ENCODE measurements at regions not wholly inside any gene's neighbourhood (a gene's known extent, or its start where the extent isn't known, plus 50 kb on each side); places are given as distances from the start of the nearest gene placed in this dataset.

GRCh38 chr5:30183795-30184194, 1009.7 kb upstream of the CDH6 start:
- TF ChIP-seq CTCF (IDR thresholded peaks at IDR 0.05) = no peak
- POLR2A ChIA-PET = no interaction called here
- H3K27ac Mint-ChIP-seq = no peak overlapping the region
- intact Hi-C loops (cut with micrococcal nuclease) = no loop called here
- H3K36me3 Mint-ChIP-seq (ENCODE audit: low read depth) = no peaks in the 10 kb centered on the region
- no peaks in the 10 kb centered on the region for H3K27me3 Mint-ChIP-seq
- CTCF ChIA-PET = no interaction called here
- no peak for ATAC-seq
- DNase-seq = no peak
- H3K4me3 Mint-ChIP-seq = no peak overlapping the region
- H3K4me1 Mint-ChIP-seq (ENCODE audit: low read depth) = no peaks in the 10 kb centered on the region
- H3K9me3 Mint-ChIP-seq = peaks cover 5% of the 10 kb centered on the region

- Mint-ChIP-seq H3K4me3 (no peak overlapping the region), H3K9me3 (peaks cover 4% of the 10 kb centered on the region), H3K4me1 (ENCODE audit: low read depth) (no peaks in the 10 kb centered on the region), H3K36me3 (ENCODE audit: low read depth) (no peaks in the 10 kb centered on the region), H3K27me3 (no peaks in the 10 kb centered on the region), H3K27ac (no peak overlapping the region)
- POLR2A ChIA-PET = no interaction called here
- ATAC-seq (no peak), DNase-seq (no peak)
- TF ChIP-seq CTCF (IDR thresholded peaks at IDR 0.05) = no peak
- intact Hi-C loops (cut with micrococcal nuclease) = no loop called here
- CTCF ChIA-PET = no interaction called here
Observed at GRCh38 chr5:30156156-30156555, 1037.3 kb upstream of the CDH6 start.

DNA sequence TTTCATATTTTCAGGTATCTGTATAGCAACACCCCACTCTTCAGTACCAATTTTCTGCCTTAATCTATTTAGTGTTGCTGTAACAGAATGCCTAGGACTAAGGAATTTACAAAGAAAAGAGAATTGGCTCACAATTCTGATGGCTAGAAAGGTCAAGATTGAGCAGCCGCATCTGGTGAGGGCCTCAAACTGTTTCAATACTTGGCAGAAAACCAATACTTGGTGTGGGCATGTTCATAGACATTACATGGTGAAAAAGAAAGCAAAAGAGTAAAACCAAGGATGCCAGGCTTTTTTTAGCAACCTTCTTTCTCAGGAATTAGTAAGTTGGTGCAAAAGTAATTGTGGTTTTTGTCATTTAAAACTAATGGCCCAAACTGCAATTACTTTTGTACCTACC, 1041.1 kb upstream of the CDH6 start:
- H3K27me3 Mint-ChIP-seq = no peaks in the 10 kb centered on the region
- POLR2A ChIA-PET = no interaction called here

GRCh38 chr5:30150231-30150630, 1043.3 kb upstream of the CDH6 start:
- intact Hi-C loops (cut with micrococcal nuclease) = no loop called here
- H3K9me3 Mint-ChIP-seq = peaks cover 2% of the 10 kb centered on the region
- H3K4me1 Mint-ChIP-seq (ENCODE audit: low read depth) = no peaks in the 10 kb centered on the region
- no peaks in the 10 kb centered on the region for H3K36me3 Mint-ChIP-seq (ENCODE audit: low read depth)
- H3K4me3 Mint-ChIP-seq = no peak overlapping the region
- no peaks in the 10 kb centered on the region for H3K27me3 Mint-ChIP-seq
- CTCF ChIA-PET = interaction anchor here (0.6 kb wide), 1 partner anchor 330 kb away, joined by 3 read pairs; no protein-coding TSS in a partner anchor
- DNase-seq = no peak
- TF ChIP-seq CTCF (IDR thresholded peaks at IDR 0.05) = no peak
- H3K27ac Mint-ChIP-seq = no peak overlapping the region
- no peak for ATAC-seq
- POLR2A ChIA-PET = no interaction called here

More for the DNA sequence above, 1041.1 kb upstream of the CDH6 start:
- intact Hi-C loops (cut with micrococcal nuclease) = no loop called here
- CTCF ChIA-PET = no interaction called here
- Mint-ChIP-seq H3K36me3 (ENCODE audit: low read depth) (no peaks in the 10 kb centered on the region), H3K27ac (no peak overlapping the region), H3K4me3 (no peak overlapping the region), H3K9me3 (peaks cover 2% of the 10 kb centered on the region), H3K4me1 (ENCODE audit: low read depth) (no peaks in the 10 kb centered on the region)
- ATAC-seq (no peak), DNase-seq (no peak)
- no peak for TF ChIP-seq CTCF (IDR thresholded peaks at IDR 0.05)

GRCh38 chr5:30149526-30149925, 1044.0 kb upstream of the CDH6 start:
- Mint-ChIP-seq H3K4me3 (no peak overlapping the region), H3K27me3 (no peaks in the 10 kb centered on the region), H3K27ac (no peak overlapping the region), H3K9me3 (peaks cover 2% of the 10 kb centered on the region), H3K36me3 (ENCODE audit: low read depth) (no peaks in the 10 kb centered on the region), H3K4me1 (ENCODE audit: low read depth) (no peaks in the 10 kb centered on the region)
- DNase-seq (no peak), ATAC-seq (no peak)
- ChIA-PET CTCF (no interaction called here), POLR2A (no interaction called here)
- intact Hi-C loops (cut with micrococcal nuclease) = no loop called here
- no peak for TF ChIP-seq CTCF (IDR thresholded peaks at IDR 0.05)
